H1 (cell line): ENCODE measurements at regions not wholly inside any gene's neighbourhood (a gene's known extent, or its start where the extent isn't known, plus 50 kb on each side); places are given as distances from the start of the nearest gene placed in this dataset.

Source experiments
- ASH2L ChIP-seq: fragments of 200-600, 300-600 bp; sonication (generic); IDR thresholded peaks from one replicate; pipeline ENCODE4 v1.7.1; 2017; ENCODE audit warnings: low read length
- EGR1 ChIP-seq: IDR thresholded peaks from 2 replicates; pipeline ENCODE4 v1.6.1; 2011; ENCODE audit warnings: low read depth, low read length, borderline replicate concordance
- FOSL1 ChIP-seq: IDR thresholded peaks from 2 replicates; pipeline ENCODE4 v1.6.1; 2011; ENCODE audit warnings: mild to moderate bottlenecking, low read depth, low read length, moderate library complexity; ENCODE audit not compliant: insufficient read depth
- KDM1A ChIP-seq: fragments of 200-600, 300-600 bp; sonication (generic); IDR thresholded peaks from 2 replicates; pipeline ENCODE4 v1.7.1; 2016; ENCODE audit warnings: mild to moderate bottlenecking, low read length, borderline replicate concordance
- POLR2AphosphoS5 ChIP-seq: IDR thresholded peaks from 2 replicates; pipeline ENCODE4 v1.6.1; 2011; ENCODE audit warnings: low read depth, low read length
- RNF2 ChIP-seq: fragments of 200-900, 300-1000 bp; sonication (generic); IDR thresholded peaks from 2 replicates; pipeline ENCODE4 v1.7.1; 2016; ENCODE audit warnings: borderline replicate concordance, low read depth, mild to moderate bottlenecking, antibody characterized with exemption, low read length; ENCODE audit not compliant: poor library complexity, severe bottlenecking; ENCODE audit errors: missing control alignments
- SAP30 ChIP-seq: fragments of 300-600 bp; sonication (generic); IDR thresholded peaks from 2 replicates; pipeline ENCODE4 v1.7.1; 2012; ENCODE audit warnings: low read length, moderate library complexity, mild to moderate bottlenecking, inconsistent platforms; ENCODE audit not compliant: insufficient read depth, insufficient replicate concordance
- SIX5 ChIP-seq: IDR thresholded peaks from 2 replicates; pipeline ENCODE4 v1.6.1; 2011; ENCODE audit warnings: mild to moderate bottlenecking, low read depth, low read length
- SP1 ChIP-seq: IDR thresholded peaks from 2 replicates; pipeline ENCODE4 v1.6.1; 2011; ENCODE audit warnings: low read depth, low read length
- TBP ChIP-seq: IDR thresholded peaks from 2 replicates; pipeline ENCODE4 v1.6.1; 2011; ENCODE audit warnings: low read depth, low read length, improper control_type of control experiment

GRCh38 chr15:62242999-62243398 is 77.9 kb upstream of the C2CD4B start (continued):
- TF ChIP-seq TBP (no peak), ASH2L (no peak), RNF2 (no peak), POLR2AphosphoS5 (no peak), SAP30 (no peak), SP1 (no peak), EGR1 (no peak), SIX5 (no peak), KDM1A (no peak), FOSL1 (no peak)
